Right ventricle myocardium inferior (tissue), 1 donor: ENCODE measurements at regions not wholly inside any gene's neighbourhood (a gene's known extent, or its start where the extent isn't known, plus 50 kb on each side); places are given as distances from the start of the nearest gene placed in this dataset.

Source experiments
- ATAC-seq: fragments of 200-7000 bp; cut with Tn5 transposase; one replicate; pipeline ENCODE4 v1.9.1; 2020; ENCODE audit warnings: mild to moderate bottlenecking, moderate library complexity
- DNase-seq: peaks from one replicate; pipeline ENCODE4 v3.0.0; 2021; ENCODE audit errors: missing footprints
- intact Hi-C: fragments of 100-400 bp; cut with DNase I; formaldehyde crosslinking; loops from one replicate; pipeline ENCODE4 v1.11.0; 2022
- donor health status: DM: no; HTN: yes; CAD: no; lungs with severe emphysema.

- intact Hi-C loops: loop anchor here (5.0 to 10.0 kb wide), 2 partner anchors 113 to 385 kb away; partner anchors contain the start of gene RARB
- ATAC-seq (peak; percentile 64), DNase-seq (no peak)
Observed at GRCh38 chr3:25041871-25042584, 386.0 kb upstream of the RARB start.

GRCh38 chr3:25043177-25043576 lies 384.9 kb upstream of the RARB start:
- no peak for DNase-seq
- intact Hi-C loops: loop anchor here (5.0 to 10.0 kb wide), 2 partner anchors 112 to 384 kb away; partner anchors contain the start of gene RARB

GRCh38 chr3:25043749-25044148 lies 384.3 kb upstream of the RARB start:
- intact Hi-C loops: loop anchor here (5.0 to 10.0 kb wide), 2 partner anchors 111 to 384 kb away; partner anchors contain the start of gene RARB
- ATAC-seq (no peak), DNase-seq (no peak)

More at GRCh38 chr3:25043177-25043576, 384.9 kb upstream of the RARB start:
- no peak for ATAC-seq

DNA sequence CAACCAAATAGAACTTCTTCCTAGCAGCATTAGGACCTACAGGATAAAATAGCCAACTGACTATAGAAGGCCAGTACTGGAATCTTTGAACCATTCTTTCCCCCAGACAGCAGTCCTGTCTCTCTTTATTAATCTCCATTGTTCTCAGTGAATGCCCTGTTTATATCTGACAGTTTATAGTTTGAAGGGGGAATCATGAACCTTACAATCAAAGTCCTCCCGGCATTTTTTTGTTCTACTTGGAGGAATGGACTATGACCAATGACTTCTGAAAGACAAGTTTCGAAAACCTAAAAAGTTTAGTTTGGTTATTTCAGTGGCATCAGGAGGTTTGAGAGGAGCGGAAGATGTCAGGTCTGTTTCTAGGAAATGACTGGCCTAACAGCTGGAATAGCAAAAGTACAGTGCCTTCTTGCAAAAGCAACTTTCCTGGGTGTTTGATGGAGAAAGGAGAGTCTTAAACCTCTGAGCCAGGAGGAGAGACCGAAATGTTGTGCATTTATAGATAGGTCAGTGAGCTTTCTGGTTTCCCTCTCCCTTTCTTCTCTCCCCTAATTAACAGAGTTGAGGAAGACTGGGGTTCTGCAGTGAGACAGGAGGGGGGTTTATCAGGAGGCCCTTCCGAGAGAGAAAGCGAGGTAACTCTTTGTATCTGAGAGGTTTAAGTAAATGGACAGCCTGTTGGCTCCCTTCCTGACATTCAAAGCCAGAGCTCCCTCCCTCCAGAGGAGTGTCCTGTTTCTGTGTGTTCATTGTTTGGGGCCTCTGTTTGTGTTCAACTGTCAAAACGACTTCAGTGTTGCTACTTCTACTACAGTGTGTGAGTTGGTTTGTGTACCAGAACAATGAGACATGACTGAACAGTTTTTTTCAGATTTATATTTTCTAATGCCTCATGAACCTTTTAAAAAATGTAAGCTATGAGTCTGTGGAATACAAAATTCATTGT lies 383.0 kb upstream of the RARB start:
- ATAC-seq: peak; percentile 69
- no peak for DNase-seq
- intact Hi-C loops: loop anchor here (5.0 to 10.0 kb wide), 2 partner anchors 110 to 382 kb away; partner anchors contain the start of gene RARB

DNA sequence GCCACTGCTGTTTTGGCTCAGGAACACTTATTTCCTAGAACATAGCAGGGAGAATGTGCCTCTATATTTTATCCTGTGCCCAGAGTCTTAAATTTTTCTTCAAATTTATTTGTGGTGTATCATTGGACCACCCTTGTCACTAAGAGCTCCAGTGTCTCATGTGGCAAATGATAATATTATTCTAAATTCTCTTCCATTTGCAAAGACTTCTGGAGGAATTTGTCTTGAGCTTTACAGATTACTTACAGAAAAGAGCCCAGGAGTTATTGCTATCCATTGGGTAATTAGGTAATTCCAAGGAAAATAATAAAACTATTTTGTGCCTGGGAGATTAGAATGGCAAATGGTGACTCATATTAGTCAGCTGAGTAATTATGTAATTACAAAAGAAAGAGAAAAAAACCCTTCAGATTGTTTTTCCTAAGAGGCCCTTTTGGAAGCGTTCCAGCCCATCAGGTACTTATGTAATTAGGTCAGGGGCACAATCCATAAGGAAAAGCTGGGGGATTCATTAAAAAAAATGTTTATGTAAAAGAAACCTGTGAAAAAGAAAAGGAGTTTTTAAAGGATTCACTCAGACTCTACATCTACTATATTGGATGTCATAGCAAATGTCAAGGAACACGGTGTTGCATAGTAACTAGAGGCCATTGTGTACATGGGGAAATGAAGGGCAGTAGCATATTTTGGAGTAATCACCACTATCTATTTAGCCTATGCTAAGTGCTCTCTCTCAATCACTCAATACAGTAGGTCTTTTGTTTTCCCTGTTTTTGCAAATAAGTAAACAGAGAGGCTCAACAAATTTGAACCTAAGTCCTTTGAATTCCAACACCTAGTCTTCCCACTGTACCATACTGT lies 380.9 kb upstream of the RARB start:
- ATAC-seq (no peak), DNase-seq (no peak)
- intact Hi-C loops: loop anchor here (10.0 kb wide), 1 partner anchor 108 kb away; no protein-coding TSS in a partner anchor

- intact Hi-C loops: loop anchor here (10.0 kb wide), 1 partner anchor 105 kb away; no protein-coding TSS in a partner anchor
- no peak for DNase-seq
- ATAC-seq: no peak
Observed at GRCh38 chr3:25049304-25049703, 378.8 kb upstream of the RARB start.

GRCh38 chr3:25053360-25053759 lies 374.7 kb upstream of the RARB start:
- ATAC-seq (no peak), DNase-seq (no peak)
- intact Hi-C loops: no loop called here

DNA sequence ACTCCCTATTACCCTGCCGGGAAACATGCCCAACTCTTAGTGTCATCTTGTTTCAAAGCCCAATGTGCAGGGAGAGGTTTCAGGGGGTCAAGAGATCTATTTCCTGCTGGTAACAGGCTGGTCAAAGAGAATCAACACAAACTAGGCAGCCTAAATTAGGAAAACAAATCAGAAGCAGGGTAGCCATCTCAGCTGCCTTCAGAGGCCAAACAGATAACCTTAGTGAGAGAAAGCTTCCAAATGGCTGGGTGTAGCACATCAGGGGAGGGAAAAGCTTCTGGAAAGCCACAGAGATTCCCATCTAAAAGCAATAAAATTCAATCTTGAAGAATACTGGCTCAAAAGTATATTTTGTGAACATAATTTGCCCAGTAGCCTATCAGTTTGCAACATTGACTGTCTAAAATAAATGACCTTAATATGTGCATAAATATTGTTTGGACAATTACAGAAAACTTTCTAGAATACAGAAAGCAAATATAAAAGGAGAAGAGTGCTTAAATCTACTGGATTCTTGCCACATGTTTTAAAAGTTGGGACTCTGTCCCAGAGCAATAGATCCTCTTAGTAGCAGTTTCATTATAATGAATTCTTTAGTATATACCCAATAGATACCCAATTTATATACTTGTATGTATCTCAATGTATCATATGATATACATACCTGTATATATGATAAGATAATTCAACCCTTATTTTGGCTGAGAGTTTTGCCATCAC lies 371.9 kb upstream of the RARB start:
- intact Hi-C loops: no loop called here
- ATAC-seq: no peak
- DNase-seq: no peak

- ATAC-seq (no peak), DNase-seq (no peak)
- intact Hi-C loops: no loop called here
Observed at GRCh38 chr3:25056803-25057351, 371.2 kb upstream of the RARB start.

GRCh38 chr3:25057379-25057778 lies 370.7 kb upstream of the RARB start:
- no peak for DNase-seq
- no peak for ATAC-seq
- intact Hi-C loops: no loop called here

- no peak for ATAC-seq
- intact Hi-C loops: no loop called here
Observed at GRCh38 chr3:25064681-25065080, 363.4 kb upstream of the RARB start.

DNA sequence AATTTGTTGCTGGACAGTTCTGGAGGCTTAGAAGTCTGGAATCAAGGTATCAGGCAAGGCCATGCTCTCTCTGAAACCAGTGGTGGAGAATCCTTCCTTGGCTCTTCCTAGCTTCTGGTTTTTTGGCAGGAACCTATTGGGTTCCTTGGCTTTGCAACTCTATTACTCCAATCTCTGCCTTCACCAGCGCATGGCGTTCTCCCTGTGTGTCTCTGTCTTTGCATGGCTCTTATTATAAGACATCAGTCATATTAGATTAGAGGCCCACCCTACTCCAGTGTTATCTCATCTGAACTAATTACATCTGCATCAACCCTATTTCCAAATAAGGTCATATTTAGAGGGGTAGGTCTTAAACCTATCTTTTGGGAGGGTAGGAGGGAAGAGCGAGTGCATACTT lies 358.1 kb upstream of the RARB start:
- intact Hi-C loops: no loop called here
- DNase-seq (peak; percentile 63), ATAC-seq (no peak)

More at GRCh38 chr3:25064681-25065080, 363.4 kb upstream of the RARB start:
- no peak for DNase-seq

DNA sequence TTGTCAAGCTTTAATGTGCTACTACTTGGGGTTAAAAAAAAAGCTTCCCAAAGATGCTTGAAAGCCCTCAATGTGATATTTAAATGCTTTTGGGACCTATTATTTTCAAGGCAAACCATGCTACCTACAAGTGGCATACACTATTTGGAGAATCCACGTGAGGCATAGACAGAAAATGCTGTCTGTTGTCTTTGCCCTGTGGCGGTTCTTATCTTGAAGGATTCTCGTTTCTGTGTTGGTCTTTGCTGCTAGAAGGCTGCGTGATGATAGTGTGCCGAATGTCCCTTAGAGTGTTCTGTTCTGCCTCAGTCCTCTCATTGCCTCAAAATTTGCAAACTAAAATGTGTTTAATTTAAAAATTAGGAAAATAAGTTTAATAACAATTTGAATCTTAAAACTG lies 356.2 kb upstream of the RARB start:
- ATAC-seq (no peak), DNase-seq (no peak)
- intact Hi-C loops: no loop called here

GRCh38 chr3:25073423-25073822 lies 354.6 kb upstream of the RARB start:
- ATAC-seq (no peak), DNase-seq (no peak)
- intact Hi-C loops: no loop called here

DNA sequence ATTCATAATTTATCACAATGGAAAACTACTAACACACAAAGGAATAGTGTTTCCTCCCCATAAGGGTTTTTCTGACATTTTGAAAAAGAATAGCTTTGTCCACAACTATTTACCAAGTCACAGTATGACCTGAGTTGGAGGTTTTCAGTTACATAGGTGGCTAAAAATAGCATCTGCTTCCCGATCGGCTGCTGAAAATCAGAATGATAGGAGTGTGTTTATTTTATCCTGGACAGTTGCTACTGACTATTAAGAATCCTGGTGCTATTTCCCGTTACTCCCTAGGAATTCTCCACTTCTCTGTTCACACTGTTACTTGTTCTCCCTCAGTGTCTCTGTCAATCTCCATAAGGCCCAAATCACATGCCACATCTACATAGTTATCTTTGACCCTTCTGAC lies 353.9 kb upstream of the RARB start:
- no peak for ATAC-seq

DNA sequence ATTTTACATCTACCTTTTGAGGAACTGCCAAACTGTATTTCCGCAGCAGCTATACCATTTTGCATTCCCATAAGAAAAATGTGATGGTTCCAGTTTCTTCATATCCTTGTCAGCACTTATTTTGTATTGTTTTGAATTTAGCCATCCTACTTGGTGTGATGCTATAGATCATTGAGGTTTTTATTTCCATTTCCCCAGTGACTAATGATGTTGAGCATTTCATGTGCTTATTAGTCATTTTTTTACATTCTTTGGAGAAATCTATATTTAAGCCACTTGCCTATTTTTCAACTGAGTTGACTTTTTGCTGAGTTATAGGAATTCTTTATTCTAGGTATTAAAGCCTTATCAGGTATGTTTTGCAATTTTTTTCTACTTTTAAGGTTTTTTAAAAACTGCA lies 347.6 kb upstream of the RARB start:
- ATAC-seq (no peak), DNase-seq (no peak)
- intact Hi-C loops: no loop called here

More for the DNA sequence above, 353.9 kb upstream of the RARB start:
- no peak for DNase-seq
- intact Hi-C loops: no loop called here

- intact Hi-C loops: no loop called here
- no peak for ATAC-seq
Observed at GRCh38 chr3:25084016-25084415, 344.0 kb upstream of the RARB start.

DNA sequence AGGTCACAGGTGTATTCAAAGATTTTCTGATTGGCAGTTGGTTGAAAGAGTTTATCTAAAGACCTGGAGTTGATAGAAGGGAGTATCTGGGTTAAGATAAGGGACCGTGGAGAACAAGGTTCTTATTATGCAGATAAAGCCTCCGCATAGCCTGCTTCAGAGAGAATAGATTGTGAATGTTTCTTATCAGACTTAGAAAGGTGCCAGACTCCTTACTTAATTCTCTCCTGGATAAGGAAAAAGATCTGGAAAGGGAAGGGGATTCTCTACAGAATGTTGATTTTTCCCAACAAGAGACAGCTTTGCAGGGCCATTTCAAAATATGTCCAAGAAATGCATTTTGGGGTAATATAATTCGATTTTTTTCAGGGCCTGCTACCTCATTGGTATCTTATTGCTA lies 341.3 kb upstream of the RARB start:
- intact Hi-C loops: no loop called here
- ATAC-seq (no peak), DNase-seq (no peak)

More at GRCh38 chr3:25084016-25084415, 344.0 kb upstream of the RARB start:
- no peak for DNase-seq
